H54 (cell line): ENCODE measurements at regions not wholly inside any gene's neighbourhood (a gene's known extent, or its start where the extent isn't known, plus 50 kb on each side); places are given as distances from the start of the nearest gene placed in this dataset.
"Not testable (repeated sequence)": the region's sequence is repeated elsewhere in the genome, so short reads cannot be mapped to it uniquely, and the experiment has no call there.

ENCODE experiments used
- DNase-seq: peaks from one replicate; pipeline ENCODE4 v3.0.0; 2011; ENCODE audit warnings: low spot score, mixed read lengths; ENCODE audit not compliant: insufficient read length
- FAIRE-seq: peaks from 3 replicates; lab custom pipeline; 2011; peaks lifted over from hg19 to GRCh38; lab: Jason Lieb, UNC
- POLR2A ChIP-seq: IDR thresholded peaks from 2 replicates; pipeline ENCODE4 v1.6.1; 2011; ENCODE audit warnings: low read depth, mild to moderate bottlenecking, low read length

GRCh38 chr13:111577956-111578605, 257.6 kb downstream of the TEX29 start:
- FAIRE-seq: no peak
- no peak for TF ChIP-seq POLR2A
- no peak for DNase-seq

GRCh38 chr13:111584101-111584672, 263.7 kb downstream of the TEX29 start:
- TF ChIP-seq POLR2A: no peak
- no peak for FAIRE-seq
- peak; percentile 45 for DNase-seq

- no peak for FAIRE-seq
- DNase-seq: no peak
- no peak for TF ChIP-seq POLR2A
Measured at GRCh38 chr13:111584870-111585269, 264.4 kb downstream of the TEX29 start.

GRCh38 chr13:111586291-111586690, 265.8 kb downstream of the TEX29 start:
- TF ChIP-seq POLR2A: no peak
- DNase-seq (no peak), FAIRE-seq (no peak)

- no peak for TF ChIP-seq POLR2A
- DNase-seq: no peak
- FAIRE-seq: no peak
Measured at GRCh38 chr13:111587249-111587648, 266.8 kb downstream of the TEX29 start.

- DNase-seq (no peak), FAIRE-seq (no peak)
- TF ChIP-seq POLR2A: no peak
Measured at GRCh38 chr13:111589321-111589720, 268.9 kb downstream of the TEX29 start.

- DNase-seq (no peak), FAIRE-seq (no peak)
- no peak for TF ChIP-seq POLR2A
Measured at GRCh38 chr13:111589992-111590391, 269.6 kb downstream of the TEX29 start.

- FAIRE-seq: no peak
- no peak for TF ChIP-seq POLR2A
- DNase-seq: no peak
Measured at GRCh38 chr13:111590796-111591195, 270.4 kb downstream of the TEX29 start.

- not testable (repeated sequence) for FAIRE-seq
Measured at GRCh38 chr13:111593490-111593889, 273.0 kb downstream of the TEX29 start.

GRCh38 chr13:111594606-111595005, 274.2 kb downstream of the TEX29 start:
- FAIRE-seq: no peak
- DNase-seq: no peak
- TF ChIP-seq POLR2A: no peak

More at GRCh38 chr13:111593490-111593889, 273.0 kb downstream of the TEX29 start:
- DNase-seq: not testable (repeated sequence)

GRCh38 chr13:111595276-111595675, 274.8 kb downstream of the TEX29 start:
- FAIRE-seq (no peak), DNase-seq (no peak)
- no peak for TF ChIP-seq POLR2A

GRCh38 chr13:111595791-111596190, 275.3 kb downstream of the TEX29 start:
- no peak for TF ChIP-seq POLR2A
- no peak for FAIRE-seq
- DNase-seq: no peak

- DNase-seq (no peak), FAIRE-seq (no peak)
- TF ChIP-seq POLR2A: no peak
Measured at GRCh38 chr13:111597191-111597611, 276.8 kb downstream of the TEX29 start.

- no peak for TF ChIP-seq POLR2A
- no peak for DNase-seq
- no peak for FAIRE-seq
Measured at GRCh38 chr13:111597618-111598017, 277.2 kb downstream of the TEX29 start.

GRCh38 chr13:111598747-111599146, 278.3 kb downstream of the TEX29 start:
- FAIRE-seq (no peak), DNase-seq (no peak)
- TF ChIP-seq POLR2A: no peak
